Transverse colon (tissue), 4 donors: ENCODE measurements at regions not wholly inside any gene's neighbourhood (a gene's known extent, or its start where the extent isn't known, plus 50 kb on each side); places are given as distances from the start of the nearest gene placed in this dataset.

Experiments used
- DNase-seq: peaks from one replicate; pipeline ENCODE4 v3.0.0-alpha.2; 2019
- H3K27ac ChIP-seq, 4 donors: fragments of 200-600 bp; sonication (generic); 2 replicates each; pipeline ENCODE4 v1.5.1; 2016 to 2018; ENCODE audit warnings: inconsistent platforms in 4 of 4
- H3K27me3 ChIP-seq: fragments of 200-600 bp; sonication (generic); 2 replicates; pipeline ENCODE4 v1.5.1; 2017; ENCODE audit warnings: inconsistent platforms
- H3K36me3 ChIP-seq, 4 donors: fragments of 200-600 bp; sonication (generic); 2 replicates each; pipeline ENCODE4 v1.5.1; 2017 to 2019; ENCODE audit warnings: inconsistent platforms in 4 of 4
- H3K4me1 ChIP-seq, 4 donors: fragments of 200-600 bp; sonication (generic); 2 replicates each; pipeline ENCODE4 v1.5.1; 2017 to 2020; ENCODE audit warnings: inconsistent platforms in 4 of 4
- H3K4me3 ChIP-seq, 4 donors: fragments of 200-600 bp; sonication (generic); 1 replicate in 1 of 4; 2 replicates in 3 of 4; pipeline versions ENCODE4 v1.5.1 to v1.6.1; 2017 to 2019; ENCODE audit warnings: inconsistent platforms in 4 of 4
- H3K9me3 ChIP-seq, 2 donors: fragments of 200-600 bp; sonication (generic); 2 replicates each; pipeline ENCODE4 v1.5.1; 2017 to 2019; ENCODE audit warnings: inconsistent platforms in 2 of 2
- EP300 ChIP-seq: sonication (generic); formaldehyde crosslinking; IDR thresholded peaks from one replicate; pipeline ENCODE4 v1.6.1; 2017; ENCODE audit warnings: antibody characterized with exemption, low read depth
- POLR2A ChIP-seq: fragments of 450-650 bp; IDR thresholded peaks from one replicate; pipeline ENCODE4 v1.6.1; 2016; ENCODE audit warnings: antibody characterized with exemption, mild to moderate bottlenecking, moderate library complexity
- POLR2AphosphoS5 ChIP-seq, 3 donors: sonication (generic); formaldehyde crosslinking; IDR thresholded peaks; one replicate each; pipeline ENCODE4 v1.6.1; 2016; ENCODE audit warnings: antibody characterized with exemption in 3 of 3
- WGBS, 2 donors: methylation state at CpG; one replicate each; pipeline ENCODE4 v1.1.5; 2018; ENCODE audit warnings: low coverage in 1 of 2; 5-methylcytosine and 5-hydroxymethylcytosine counted together
- in situ Hi-C, 4 donors: fragments of 200-750 bp; cut with MboI; loops; one replicate each; pipeline versions ENCODE4 v1.15.0 to v1.15.1; 2017; ENCODE audit warnings: low sequenced_read_pairs in 3 of 4, low pct_ligation_motif_present in 1 of 4, low pct_unique_long_range_greater_than_20kb in 1 of 4
- intact Hi-C: fragments of 100-400 bp; cut with DNase I; formaldehyde crosslinking; loops from one replicate; pipeline ENCODE4 v1.15.1; 2023; ENCODE audit warnings: low total_unique reads
- TF ChIP-seq, protein P1 (sequence below), 5 experiments: fragments of 200-600 bp in 3 of 5; fragments of 450-650 bp in 2 of 5; sonication (generic) in 3 of 5; IDR thresholded peaks; 1 replicate in 2 of 5; 2 replicates in 3 of 5; pipeline ENCODE4 v1.5.1; 2016 to 2017; ENCODE audit warnings: antibody characterized with exemption in 5 of 5, inconsistent platforms in 3 of 5, mild to moderate bottlenecking in 2 of 5, moderate library complexity in 1 of 5

DNA sequence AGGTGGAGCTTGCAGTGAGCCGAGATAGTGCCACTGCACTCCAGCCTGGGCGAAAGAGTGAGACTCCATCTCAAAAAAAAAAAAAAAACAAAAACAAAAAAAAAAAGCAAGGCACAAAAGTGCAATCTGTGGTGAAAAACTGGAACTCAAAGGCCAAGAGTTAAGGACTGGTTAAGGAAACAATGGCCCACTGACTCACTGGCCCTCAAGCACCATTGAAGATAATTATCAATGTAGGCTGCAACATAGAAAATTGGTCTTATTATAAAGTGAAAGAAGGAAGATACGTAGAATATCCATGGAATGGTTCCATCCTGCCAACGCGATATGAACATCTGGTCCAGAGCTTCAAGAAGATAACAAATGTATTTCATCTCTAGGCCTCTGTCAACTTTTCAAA, 444.2 kb downstream of the SOX9 start:
- TF ChIP-seq POLR2A (no peak), POLR2AphosphoS5 (IDR thresholded peaks at IDR 0.05) (no peak), EP300 (no peak)
- TF ChIP-seq, protein P1, sequence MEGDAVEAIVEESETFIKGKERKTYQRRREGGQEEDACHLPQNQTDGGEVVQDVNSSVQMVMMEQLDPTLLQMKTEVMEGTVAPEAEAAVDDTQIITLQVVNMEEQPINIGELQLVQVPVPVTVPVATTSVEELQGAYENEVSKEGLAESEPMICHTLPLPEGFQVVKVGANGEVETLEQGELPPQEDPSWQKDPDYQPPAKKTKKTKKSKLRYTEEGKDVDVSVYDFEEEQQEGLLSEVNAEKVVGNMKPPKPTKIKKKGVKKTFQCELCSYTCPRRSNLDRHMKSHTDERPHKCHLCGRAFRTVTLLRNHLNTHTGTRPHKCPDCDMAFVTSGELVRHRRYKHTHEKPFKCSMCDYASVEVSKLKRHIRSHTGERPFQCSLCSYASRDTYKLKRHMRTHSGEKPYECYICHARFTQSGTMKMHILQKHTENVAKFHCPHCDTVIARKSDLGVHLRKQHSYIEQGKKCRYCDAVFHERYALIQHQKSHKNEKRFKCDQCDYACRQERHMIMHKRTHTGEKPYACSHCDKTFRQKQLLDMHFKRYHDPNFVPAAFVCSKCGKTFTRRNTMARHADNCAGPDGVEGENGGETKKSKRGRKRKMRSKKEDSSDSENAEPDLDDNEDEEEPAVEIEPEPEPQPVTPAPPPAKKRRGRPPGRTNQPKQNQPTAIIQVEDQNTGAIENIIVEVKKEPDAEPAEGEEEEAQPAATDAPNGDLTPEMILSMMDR (IDR thresholded peaks at IDR 0.05) = no peak
- H3K27ac ChIP-seq = no peak overlapping the region
- H3K4me1 ChIP-seq = peaks cover 0 to 46% (median 32%) of the 10 kb centered on the region in 4 donors
- no peak for DNase-seq
- WGBS, 2 donors = 88 to 90% methylated on average over 3 to 5 of the region's 5 CpGs
- no peaks in the 10 kb centered on the region for H3K36me3 ChIP-seq
- H3K9me3 ChIP-seq = no peaks in the 10 kb centered on the region
- H3K27me3 ChIP-seq = no peaks in the 10 kb centered on the region
- intact Hi-C loops = no loop called here
- no peak overlapping the region for H3K4me3 ChIP-seq
- in situ Hi-C loops = loop anchor here (10.0 to 25.0 kb wide), 6 partner anchors 60 to 797 kb away; partner anchors contain the start of genes COG1 (in 3 of the 4) and SSTR2 (in 1 of the 4)

DNA sequence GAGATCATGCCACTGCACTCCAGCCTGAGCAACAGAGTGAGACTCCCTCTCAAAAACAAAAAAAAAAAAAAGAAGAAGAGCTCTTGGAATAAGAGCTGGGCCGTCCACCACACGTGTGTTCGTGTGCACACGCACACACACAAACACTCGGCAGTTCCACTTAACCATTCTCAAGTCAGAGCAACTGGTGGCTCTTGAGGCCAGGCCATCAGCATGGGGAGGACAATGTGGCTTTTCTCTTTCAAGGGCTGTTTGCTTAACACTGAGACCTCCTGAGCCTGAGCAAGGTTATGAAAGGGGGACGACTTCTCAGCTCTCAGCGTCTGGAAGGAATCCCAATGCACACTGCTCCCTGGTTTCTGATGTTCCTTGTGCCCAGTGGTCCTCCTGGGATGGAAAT, 444.9 kb downstream of the SOX9 start:
- peaks cover 0 to 42% (median 28%) of the 10 kb centered on the region in 4 donors for H3K4me1 ChIP-seq
- TF ChIP-seq POLR2A (no peak), EP300 (no peak), POLR2AphosphoS5 (IDR thresholded peaks at IDR 0.05) (no peak)
- TF ChIP-seq, protein P1 (IDR thresholded peaks at IDR 0.05) = no peak
- no peak for DNase-seq
- intact Hi-C loops (no loop called here), in situ Hi-C loops (loop anchor here (10.0 to 25.0 kb wide), 6 partner anchors 59 to 797 kb away; partner anchors contain the start of genes COG1 (in 3 of the 4) and SSTR2 (in 1 of the 4))
- H3K27ac ChIP-seq = no peak overlapping the region
- WGBS, 2 donors = 50 to 86% methylated on average over 2 to 7 of the region's 7 CpGs
- H3K27me3 ChIP-seq = no peaks in the 10 kb centered on the region
- H3K36me3 ChIP-seq = no peaks in the 10 kb centered on the region
- H3K4me3 ChIP-seq = no peak overlapping the region
- H3K9me3 ChIP-seq = no peaks in the 10 kb centered on the region

DNA sequence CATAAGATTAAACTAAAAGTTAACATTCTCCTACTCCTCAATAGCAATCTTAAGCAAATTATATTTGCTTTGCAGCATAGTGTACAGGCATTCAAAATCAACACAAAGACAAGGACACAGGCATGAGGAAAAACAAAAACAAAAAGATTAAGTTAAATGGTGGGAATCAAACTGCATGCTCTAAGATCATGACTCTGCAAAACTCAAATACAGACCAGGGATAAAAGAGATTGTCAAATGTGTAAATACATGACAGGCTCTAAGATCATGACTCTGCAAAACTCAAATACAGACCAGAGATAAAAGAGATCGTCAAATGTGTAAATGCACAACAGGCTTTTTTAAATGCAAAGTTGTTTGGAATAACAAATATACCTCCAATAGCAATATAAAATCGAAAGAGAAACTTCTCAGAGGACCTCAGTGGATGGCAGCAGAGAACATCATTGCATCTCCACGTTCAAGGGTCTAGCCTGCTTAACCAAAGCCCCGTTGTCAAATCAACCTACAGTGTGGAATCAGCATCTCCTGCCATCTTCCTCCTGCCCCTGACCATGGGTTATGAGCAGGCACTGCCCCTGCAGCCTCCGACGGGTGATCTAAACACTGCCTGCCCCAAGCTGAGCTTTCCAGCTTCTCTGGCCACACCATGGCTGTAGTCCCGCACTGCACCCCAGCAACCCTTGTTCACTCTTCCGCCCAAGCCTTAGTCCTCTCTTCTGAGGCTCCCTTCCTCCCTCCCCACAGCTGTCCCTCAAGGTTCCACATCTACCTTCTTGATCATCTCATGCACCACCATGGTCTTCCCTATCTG, 446.1 kb downstream of the SOX9 start:
- Histone ChIP-seq H3K36me3 (no peaks in the 10 kb centered on the region), H3K4me3 (no peak overlapping the region), H3K4me1 (peaks cover 0 to 37% (median 21%) of the 10 kb centered on the region in 4 donors), H3K27me3 (no peaks in the 10 kb centered on the region), H3K9me3 (no peaks in the 10 kb centered on the region), H3K27ac (no peak overlapping the region)
- intact Hi-C loops = no loop called here
- in situ Hi-C loops = loop anchor here (10.0 to 25.0 kb wide), 6 partner anchors 58 to 795 kb away; partner anchors contain the start of genes COG1 (in 3 of the 4) and SSTR2 (in 1 of the 4)
- WGBS, 2 donors = 56 to 86% methylated on average over 1 to 8 of the region's 8 CpGs
- DNase-seq = no peak
- TF ChIP-seq POLR2A (no peak), POLR2AphosphoS5 (IDR thresholded peaks at IDR 0.05) (no peak), EP300 (no peak)
- TF ChIP-seq, protein P1 (IDR thresholded peaks at IDR 0.05) = no peak

DNA sequence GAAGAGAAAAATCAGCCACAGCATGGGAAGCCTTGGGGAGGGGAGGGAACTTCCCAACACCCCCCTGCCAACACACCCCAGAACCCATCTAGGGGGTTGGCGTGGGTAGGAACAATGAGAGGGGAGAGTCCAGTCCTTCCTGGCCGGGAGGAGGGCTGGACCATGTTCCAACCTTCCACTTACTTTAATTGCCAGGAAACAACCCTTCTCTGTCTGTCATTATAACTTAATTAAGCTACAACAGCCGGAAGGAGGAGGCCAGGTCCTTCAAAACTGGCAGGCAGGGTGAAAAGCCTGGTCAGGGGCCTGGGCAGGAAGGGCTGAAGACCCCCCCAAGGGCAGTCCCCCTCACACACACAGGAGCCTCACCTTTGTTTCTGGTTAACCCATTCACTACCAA, 447.0 kb downstream of the SOX9 start:
- in situ Hi-C loops (loop anchor here (10.0 to 25.0 kb wide), 6 partner anchors 57 to 795 kb away; partner anchors contain the start of genes COG1 (in 3 of the 4) and SSTR2 (in 1 of the 4)), intact Hi-C loops (no loop called here)
- WGBS, 2 donors = 23% methylated on average over 3 of the region's 3 CpGs; no CpG with 5 or more reads in 1 of the 2 donors
- no peaks in the 10 kb centered on the region for H3K27me3 ChIP-seq
- no peak overlapping the region for H3K4me3 ChIP-seq
- H3K9me3 ChIP-seq = no peaks in the 10 kb centered on the region
- no peak for DNase-seq
- no peaks in the 10 kb centered on the region for H3K36me3 ChIP-seq
- H3K4me1 ChIP-seq = peaks cover 0 to 35% (median 20%) of the 10 kb centered on the region in 4 donors
- no peak for TF ChIP-seq POLR2AphosphoS5 (IDR thresholded peaks at IDR 0.05)
- no peak for TF ChIP-seq POLR2A
- TF ChIP-seq, protein P1 (IDR thresholded peaks at IDR 0.05) = no peak
- no peak for TF ChIP-seq EP300
- peak overlapping the region in 1 of 4 donors; percentile 30 for H3K27ac ChIP-seq
